SK-N-SH (cell line): ENCODE measurements at regions not wholly inside any gene's neighbourhood (a gene's known extent, or its start where the extent isn't known, plus 50 kb on each side); places are given as distances from the start of the nearest gene placed in this dataset.

Experiments
- CTCF ChIA-PET: fragments of 300-600, 350-600 bp; formaldehyde crosslinking; extraction: SDS; loops from one replicate; lab custom pipeline; 2021; lab: Yijun Ruan, JAX
- POLR2A ChIA-PET: fragments of 350-600 bp; sonication (Branson Sonifier 250); formaldehyde crosslinking; extraction: SDS; loops from one replicate; lab custom pipeline; 2020; ENCODE audit warnings: antibody characterized with exemption, inconsistent platforms; lab: Yijun Ruan, JAX
- DNase-seq: peaks from one replicate; pipeline ENCODE4 v3.0.0; 2012
- H2AFZ ChIP-seq: fragments of 200-600 bp; sonication (generic); 2 replicates; pipeline ENCODE4 v1.8.1; 2016; ENCODE audit warnings: antibody characterized with exemption, mild to moderate bottlenecking, low read depth
- H3F3A ChIP-seq: fragments of 200-600 bp; sonication (generic); replicated peaks from 2 replicates; pipeline ENCODE3; 2016; ENCODE audit warnings: antibody characterized with exemption, mild to moderate bottlenecking; ENCODE audit not compliant: insufficient read depth
- H3K27ac ChIP-seq, 2 experiments: fragments of 200-500 bp in 1 of 2; fragments of 200-600 bp in 1 of 2; sonication (Bioruptor generic) in 1 of 2; sonication (generic), shearing (Covaris generic) in 1 of 2; 2 replicates each; pipeline versions ENCODE4 v1.5.1 to v1.6.1; 2014 to 2016; ENCODE audit warnings: low read depth in 2 of 2, inconsistent platforms in 1 of 2, low read length in 1 of 2, mild to moderate bottlenecking in 1 of 2, mixed read lengths in 1 of 2
- H3K27me3 ChIP-seq: fragments of 200-600 bp; sonication (generic), shearing (Covaris generic); 2 replicates; pipeline ENCODE4 v1.6.1; 2016; ENCODE audit warnings: mixed run types; ENCODE audit not compliant: insufficient read depth
- H3K36me3 ChIP-seq, 2 experiments: fragments of 200-500 bp in 1 of 2; fragments of 200-600 bp in 1 of 2; sonication (Bioruptor generic) in 1 of 2; sonication (generic) in 1 of 2; replicated peaks in 1 of 2; 2 replicates each; pipeline versions ENCODE3 to v1.5.1; 2014 to 2016; ENCODE audit warnings: low read length in 1 of 2, mild to moderate bottlenecking in 1 of 2; ENCODE audit not compliant: insufficient read depth in 2 of 2, control insufficient read depth in 1 of 2
- H3K4me1 ChIP-seq, 2 experiments: fragments of 200-500 bp in 1 of 2; fragments of 200-600 bp in 1 of 2; sonication (Bioruptor generic) in 1 of 2; sonication (generic), shearing (Covaris generic) in 1 of 2; 2 replicates each; pipeline versions ENCODE4 v1.5.1 to v1.6.1; 2014 to 2016; ENCODE audit warnings: low read depth in 1 of 2, low read length in 1 of 2, mixed run types in 1 of 2; ENCODE audit not compliant: insufficient read depth in 2 of 2, control insufficient read depth in 1 of 2
- H3K4me2 ChIP-seq: fragments of 200-600 bp; sonication (generic), shearing (Covaris generic); 2 replicates; pipeline ENCODE4 v1.6.1; 2017; ENCODE audit warnings: mixed run types
- H3K4me3 ChIP-seq, 2 experiments: fragments of 200-500 bp in 1 of 2; fragments of 200-600 bp in 1 of 2; sonication (Bioruptor generic) in 1 of 2; sonication (generic), shearing (Covaris generic) in 1 of 2; 2 replicates each; pipeline versions ENCODE4 v1.5.1 to v1.8.1; 2014 to 2016; ENCODE audit warnings: low read depth in 2 of 2, inconsistent platforms in 1 of 2, low read length in 1 of 2, mild to moderate bottlenecking in 1 of 2, mixed read lengths in 1 of 2, moderate library complexity in 1 of 2
- H3K79me2 ChIP-seq: fragments of 200-600 bp; sonication (generic); 2 replicates; pipeline ENCODE4 v1.8.1; 2017; ENCODE audit warnings: mild to moderate bottlenecking; ENCODE audit not compliant: insufficient read depth
- H3K9ac ChIP-seq: fragments of 200-600 bp; sonication (generic); 2 replicates; pipeline ENCODE4 v1.6.1; 2017; ENCODE audit warnings: mixed run types
- H3K9me2 ChIP-seq: fragments of 200-600 bp; sonication (generic); 2 replicates; pipeline ENCODE4 v1.6.1; 2017; ENCODE audit warnings: mixed run types
- H3K9me3 ChIP-seq: fragments of 200-600 bp; sonication (generic); 2 replicates; pipeline ENCODE4 v1.6.1; 2017; ENCODE audit warnings: mixed run types, mild to moderate bottlenecking, moderate library complexity
- H4K20me1 ChIP-seq: fragments of 200-600 bp; sonication (generic); 2 replicates; pipeline ENCODE4 v1.6.1; 2017; ENCODE audit warnings: mild to moderate bottlenecking, mixed run types; ENCODE audit not compliant: insufficient read depth
- CHD2 ChIP-seq: fragments of 150-350 bp; IDR thresholded peaks from 2 replicates; pipeline ENCODE4 v1.6.1; 2018; ENCODE audit warnings: low read length; ENCODE audit not compliant: partially characterized antibody
- EZH2phosphoT487 ChIP-seq: fragments of 200-600 bp; sonication (generic); IDR thresholded peaks from 2 replicates; pipeline ENCODE4 v1.6.1; 2017; ENCODE audit warnings: low read depth, mixed run types, mild to moderate bottlenecking, antibody characterized with exemption, moderate library complexity, borderline replicate concordance
- GATA2 ChIP-seq: sonication (generic); formaldehyde crosslinking; IDR thresholded peaks from 2 replicates; pipeline ENCODE4 v1.5.0; 2020; ENCODE audit warnings: mild to moderate bottlenecking, missing genetic modification reagents
- JUND ChIP-seq: IDR thresholded peaks from 2 replicates; pipeline ENCODE4 v1.4.0; 2012
- MAX ChIP-seq: IDR thresholded peaks from 2 replicates; pipeline ENCODE4 v1.4.0; 2012; ENCODE audit warnings: low read depth
- MEF2A ChIP-seq: IDR thresholded peaks from 2 replicates; pipeline ENCODE4 v1.4.0; 2012; ENCODE audit warnings: low read depth, borderline replicate concordance
- NFIC ChIP-seq: IDR thresholded peaks from 2 replicates; pipeline ENCODE4 v1.4.0; 2012; ENCODE audit warnings: borderline replicate concordance
- NRF1 ChIP-seq: IDR thresholded peaks from 2 replicates; pipeline ENCODE4 v1.6.1; 2012; ENCODE audit warnings: low read depth, mild to moderate bottlenecking, low read length
- POLR2AphosphoS5 ChIP-seq: IDR thresholded peaks from 2 replicates; pipeline ENCODE4 v1.6.1; 2012; ENCODE audit warnings: low read depth, low read length
- RAD21 ChIP-seq: IDR thresholded peaks from 2 replicates; pipeline ENCODE4 v1.6.1; 2012; ENCODE audit warnings: mild to moderate bottlenecking, low read length
- RCOR1 ChIP-seq: fragments of 150-350 bp; IDR thresholded peaks from 2 replicates; pipeline ENCODE4 v1.6.1; 2017; ENCODE audit warnings: antibody characterized with exemption, low read length
- RFX5 ChIP-seq: IDR thresholded peaks from 2 replicates; pipeline ENCODE4 v1.6.1; 2012; ENCODE audit warnings: mild to moderate bottlenecking, improper control_type of control experiment, low read length
- RXRA ChIP-seq: IDR thresholded peaks from 2 replicates; pipeline ENCODE4 v1.4.0; 2012; ENCODE audit warnings: low read depth, mild to moderate bottlenecking, borderline replicate concordance
- TAF1 ChIP-seq: IDR thresholded peaks from 2 replicates; pipeline ENCODE4 v1.6.1; 2012; ENCODE audit warnings: low read depth, mild to moderate bottlenecking, low read length, moderate library complexity, borderline replicate concordance
- TEAD4 ChIP-seq: IDR thresholded peaks from 2 replicates; pipeline ENCODE4 v1.4.0; 2012; ENCODE audit warnings: mild to moderate bottlenecking, borderline replicate concordance; ENCODE audit not compliant: insufficient read depth
- YY1 ChIP-seq: IDR thresholded peaks from 2 replicates; pipeline ENCODE4 v1.4.0; 2012; ENCODE audit warnings: low read depth, mild to moderate bottlenecking
- WGBS: methylation state at CpG from one replicate; pipeline ENCODE4 v1.1.6; 2017; ENCODE audit warnings: low lambda C conversion rate; 5-methylcytosine and 5-hydroxymethylcytosine counted together
- TF ChIP-seq, protein P1 (sequence below): fragments of 150-350 bp; IDR thresholded peaks from 2 replicates; pipeline ENCODE4 v1.6.1; 2016; ENCODE audit warnings: mild to moderate bottlenecking, low read depth, low read length
- TF ChIP-seq, protein P2 (sequence below): IDR thresholded peaks from 2 replicates; pipeline ENCODE4; 2012
- TF ChIP-seq, protein P3 (sequence below): fragments of 200-600 bp; sonication (generic); IDR thresholded peaks from 2 replicates; pipeline ENCODE4 v1.6.1; 2017; ENCODE audit warnings: antibody characterized with exemption, mild to moderate bottlenecking, moderate library complexity
- TF ChIP-seq, protein P4 (sequence below): fragments of 150-350 bp; IDR thresholded peaks from 2 replicates; pipeline ENCODE4 v1.6.1; 2017; ENCODE audit warnings: antibody characterized with exemption, low read length, low read depth, borderline replicate concordance

GRCh38 chr9:106613250-106613737, 249.7 kb upstream of the ZNF462 start:
- Histone ChIP-seq H4K20me1 (no peaks in the 10 kb centered on the region), H3K9ac (no peak overlapping the region), H3K79me2 (no peaks in the 10 kb centered on the region), H3K36me3 (no peaks in the 10 kb centered on the region), H3K4me3 (no peak overlapping the region), H3K27me3 (no peaks in the 10 kb centered on the region), H3K9me3 (no peaks in the 10 kb centered on the region), H3K9me2 (no peaks in the 10 kb centered on the region), H3K27ac (no peak overlapping the region), H3K4me1 (peaks cover 0 to 7% of the 10 kb centered on the region in 2 experiments; a peak in 1 of 4 replicates), H3K4me2 (no peak overlapping the region), H2AFZ (no peak overlapping the region), H3F3A (no peaks in the 10 kb centered on the region)
- TF ChIP-seq RCOR1, result peak; percentile 83
- no peak for TF ChIP-seq RXRA
- DNase-seq, result no peak
- WGBS, result 65% methylated on average over 3 of the region's 3 CpGs
- CTCF ChIA-PET, result no interaction called here
- POLR2A ChIA-PET, result no interaction called here

- Histone ChIP-seq H3K9ac (no peak overlapping the region), H3F3A (no peaks in the 10 kb centered on the region), H3K4me2 (no peak overlapping the region), H3K4me3 (no peak overlapping the region), H3K36me3 (no peaks in the 10 kb centered on the region), H3K9me2 (no peaks in the 10 kb centered on the region)
- CTCF ChIA-PET, result no interaction called here
- TF ChIP-seq NRF1 (no peak), GATA2 (CRISPR knock-in tag) (no peak), TAF1 (no peak), RFX5 (no peak), RXRA (no peak), YY1 (no peak), EZH2phosphoT487 (no peak), RAD21 (no peak), RCOR1 (no peak), MAX (no peak), TEAD4 (no peak), POLR2AphosphoS5 (no peak), JUND (no peak), MEF2A (no peak), NFIC (no peak), CHD2 (no peak)
- TF ChIP-seq, protein P1, sequence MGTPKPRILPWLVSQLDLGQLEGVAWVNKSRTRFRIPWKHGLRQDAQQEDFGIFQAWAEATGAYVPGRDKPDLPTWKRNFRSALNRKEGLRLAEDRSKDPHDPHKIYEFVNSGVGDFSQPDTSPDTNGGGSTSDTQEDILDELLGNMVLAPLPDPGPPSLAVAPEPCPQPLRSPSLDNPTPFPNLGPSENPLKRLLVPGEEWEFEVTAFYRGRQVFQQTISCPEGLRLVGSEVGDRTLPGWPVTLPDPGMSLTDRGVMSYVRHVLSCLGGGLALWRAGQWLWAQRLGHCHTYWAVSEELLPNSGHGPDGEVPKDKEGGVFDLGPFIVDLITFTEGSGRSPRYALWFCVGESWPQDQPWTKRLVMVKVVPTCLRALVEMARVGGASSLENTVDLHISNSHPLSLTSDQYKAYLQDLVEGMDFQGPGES, result no peak
- TF ChIP-seq, protein P2, sequence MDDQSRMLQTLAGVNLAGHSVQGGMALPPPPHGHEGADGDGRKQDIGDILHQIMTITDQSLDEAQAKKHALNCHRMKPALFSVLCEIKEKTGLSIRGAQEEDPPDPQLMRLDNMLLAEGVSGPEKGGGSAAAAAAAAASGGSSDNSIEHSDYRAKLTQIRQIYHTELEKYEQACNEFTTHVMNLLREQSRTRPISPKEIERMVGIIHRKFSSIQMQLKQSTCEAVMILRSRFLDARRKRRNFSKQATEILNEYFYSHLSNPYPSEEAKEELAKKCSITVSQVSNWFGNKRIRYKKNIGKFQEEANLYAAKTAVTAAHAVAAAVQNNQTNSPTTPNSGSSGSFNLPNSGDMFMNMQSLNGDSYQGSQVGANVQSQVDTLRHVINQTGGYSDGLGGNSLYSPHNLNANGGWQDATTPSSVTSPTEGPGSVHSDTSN, result no peak
- TF ChIP-seq, protein P3, sequence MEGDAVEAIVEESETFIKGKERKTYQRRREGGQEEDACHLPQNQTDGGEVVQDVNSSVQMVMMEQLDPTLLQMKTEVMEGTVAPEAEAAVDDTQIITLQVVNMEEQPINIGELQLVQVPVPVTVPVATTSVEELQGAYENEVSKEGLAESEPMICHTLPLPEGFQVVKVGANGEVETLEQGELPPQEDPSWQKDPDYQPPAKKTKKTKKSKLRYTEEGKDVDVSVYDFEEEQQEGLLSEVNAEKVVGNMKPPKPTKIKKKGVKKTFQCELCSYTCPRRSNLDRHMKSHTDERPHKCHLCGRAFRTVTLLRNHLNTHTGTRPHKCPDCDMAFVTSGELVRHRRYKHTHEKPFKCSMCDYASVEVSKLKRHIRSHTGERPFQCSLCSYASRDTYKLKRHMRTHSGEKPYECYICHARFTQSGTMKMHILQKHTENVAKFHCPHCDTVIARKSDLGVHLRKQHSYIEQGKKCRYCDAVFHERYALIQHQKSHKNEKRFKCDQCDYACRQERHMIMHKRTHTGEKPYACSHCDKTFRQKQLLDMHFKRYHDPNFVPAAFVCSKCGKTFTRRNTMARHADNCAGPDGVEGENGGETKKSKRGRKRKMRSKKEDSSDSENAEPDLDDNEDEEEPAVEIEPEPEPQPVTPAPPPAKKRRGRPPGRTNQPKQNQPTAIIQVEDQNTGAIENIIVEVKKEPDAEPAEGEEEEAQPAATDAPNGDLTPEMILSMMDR, result no peak
- TF ChIP-seq, protein P4, sequence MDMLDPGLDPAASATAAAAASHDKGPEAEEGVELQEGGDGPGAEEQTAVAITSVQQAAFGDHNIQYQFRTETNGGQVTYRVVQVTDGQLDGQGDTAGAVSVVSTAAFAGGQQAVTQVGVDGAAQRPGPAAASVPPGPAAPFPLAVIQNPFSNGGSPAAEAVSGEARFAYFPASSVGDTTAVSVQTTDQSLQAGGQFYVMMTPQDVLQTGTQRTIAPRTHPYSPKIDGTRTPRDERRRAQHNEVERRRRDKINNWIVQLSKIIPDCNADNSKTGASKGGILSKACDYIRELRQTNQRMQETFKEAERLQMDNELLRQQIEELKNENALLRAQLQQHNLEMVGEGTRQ, result no peak
- TF ChIP-seq, all 33 proteins: peak for 0
- 37% methylated on average over 7 of the region's 7 CpGs for WGBS
- DNase-seq, result no peak
- POLR2A ChIA-PET, result no interaction called here
- H2AFZ ChIP-seq, result no peak overlapping the region
- no peak overlapping the region for H3K27ac ChIP-seq
- no peaks in the 10 kb centered on the region for H4K20me1 ChIP-seq
- H3K9me3 ChIP-seq, result no peaks in the 10 kb centered on the region
- H3K4me1 ChIP-seq, result peaks cover 0 to 7% of the 10 kb centered on the region in 2 experiments; a peak in 1 of 4 replicates
- no peaks in the 10 kb centered on the region for H3K79me2 ChIP-seq
- no peaks in the 10 kb centered on the region for H3K27me3 ChIP-seq
Measured at GRCh38 chr9:106615118-106615889, 247.7 kb upstream of the ZNF462 start.
